SK-N-MC (cell line): ENCODE measurements at regions not wholly inside any gene's neighbourhood (a gene's known extent, or its start where the extent isn't known, plus 50 kb on each side); places are given as distances from the start of the nearest gene placed in this dataset.

Experiments used
- EZH2 ChIP-seq: fragments of 200-600 bp; sonication (generic); IDR thresholded peaks from one replicate; pipeline ENCODE4 v1.6.1; 2017; ENCODE audit warnings: antibody characterized with exemption
- POLR2AphosphoS5 ChIP-seq: IDR thresholded peaks from 2 replicates; pipeline ENCODE4 v1.6.1; 2012; ENCODE audit warnings: mild to moderate bottlenecking, low read depth, low read length, borderline replicate concordance

DNA sequence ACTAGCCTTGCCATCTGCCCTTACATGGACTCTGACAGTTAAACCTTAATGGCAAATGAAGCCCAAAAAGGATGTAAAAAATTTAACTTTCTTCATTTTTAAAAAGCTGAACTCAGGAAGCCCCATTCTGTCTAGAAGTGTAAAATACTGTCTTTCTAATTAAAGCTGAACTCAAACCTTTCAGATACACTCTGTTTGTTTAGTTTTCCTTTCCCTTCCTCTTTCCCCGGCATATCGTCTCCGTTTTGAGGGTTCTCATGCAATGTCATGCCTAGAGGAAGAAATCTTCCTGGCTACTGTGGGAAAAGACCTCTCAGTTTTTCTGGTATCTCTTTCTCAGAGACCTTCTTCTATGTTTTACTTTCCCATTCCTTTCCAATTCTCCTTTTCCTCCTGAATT lies 841.5 kb downstream of the DTWD2 start:
- no peak for TF ChIP-seq EZH2
- TF ChIP-seq POLR2AphosphoS5 = no peak
